Prostate gland (tissue), 2 donors: ENCODE measurements at regions not wholly inside any gene's neighbourhood (a gene's known extent, or its start where the extent isn't known, plus 50 kb on each side); places are given as distances from the start of the nearest gene placed in this dataset.

ENCODE experiments used
- DNase-seq: peaks from one replicate; pipeline ENCODE4 v3.0.0-alpha.2; 2019; ENCODE audit warnings: low spot score
- H3K27ac ChIP-seq, 2 donors: fragments of 200-600 bp; sonication (generic); 2 replicates each; pipeline ENCODE4 v1.5.1; 2017 to 2019
- H3K27me3 ChIP-seq: fragments of 200-600 bp; sonication (generic); replicated peaks from 2 replicates; pipeline ENCODE4 v1.5.1; 2019; ENCODE audit not compliant: insufficient read depth
- H3K36me3 ChIP-seq, 2 donors: fragments of 200-600 bp; sonication (generic); 1 replicate in 1 of 2; 2 replicates in 1 of 2; pipeline versions ENCODE4 v1.5.1 to v1.8.1; 2017 to 2019
- H3K4me1 ChIP-seq: fragments of 200-600 bp; sonication (generic); replicated peaks from 2 replicates; pipeline ENCODE4 v1.5.1; 2019
- H3K4me3 ChIP-seq, 2 donors: fragments of 200-600 bp; sonication (generic); 2 replicates each; pipeline ENCODE4 v1.5.1; 2017 to 2019
- H3K9me3 ChIP-seq: fragments of 200-600 bp; sonication (generic); 2 replicates; pipeline ENCODE4 v1.5.1; 2017
- POLR2A ChIP-seq: fragments of 450-650 bp; IDR thresholded peaks from one replicate; pipeline ENCODE4 v1.6.1; 2016; ENCODE audit warnings: antibody characterized with exemption, mild to moderate bottlenecking
- POLR2AphosphoS5 ChIP-seq: sonication (generic); formaldehyde crosslinking; IDR thresholded peaks from one replicate; pipeline ENCODE4 v1.6.1; 2017; ENCODE audit warnings: antibody characterized with exemption
- WGBS: methylation state at CpG from one replicate; pipeline ENCODE4 v1.1.5; 2018; 5-methylcytosine and 5-hydroxymethylcytosine counted together
- intact Hi-C: fragments of 100-400 bp; cut with DNase I; formaldehyde crosslinking; loops from one replicate; pipeline ENCODE4 v1.14.2; 2022
- TF ChIP-seq, protein P1 (sequence below), 4 experiments: fragments of 200-600 bp in 2 of 4; fragments of 450-650 bp in 2 of 4; sonication (generic) in 2 of 4; IDR thresholded peaks; 1 replicate in 3 of 4; 2 replicates in 1 of 4; pipeline ENCODE4 v1.5.1; 2016 to 2019; ENCODE audit warnings: antibody characterized with exemption in 4 of 4, mild to moderate bottlenecking in 2 of 4, moderate library complexity in 2 of 4

DNA sequence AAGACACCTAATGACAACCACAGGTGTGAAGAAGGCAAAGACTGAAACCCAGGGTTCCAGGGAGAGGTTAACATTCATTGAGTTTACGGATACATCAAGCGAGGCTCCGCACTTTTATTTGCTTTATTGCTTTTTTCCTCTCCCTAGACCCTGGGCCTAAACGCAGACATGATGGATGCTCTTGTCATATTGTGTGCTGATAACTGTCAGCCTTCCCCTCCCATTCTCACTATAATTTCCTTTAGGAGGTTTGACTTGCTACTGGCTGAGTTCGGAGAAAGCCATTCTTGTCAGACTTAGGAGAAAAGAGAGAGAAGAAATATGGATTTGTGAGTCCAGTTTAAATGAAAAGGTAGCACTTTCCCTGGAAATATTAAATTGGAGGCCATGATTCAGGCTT is 471.6 kb downstream of the DNAH5 start:
- Histone ChIP-seq H3K27ac (no peak overlapping the region), H3K36me3 (no peaks in the 10 kb centered on the region), H3K4me3 (no peak overlapping the region), H3K4me1 (no peaks in the 10 kb centered on the region), H3K27me3 (no peaks in the 10 kb centered on the region), H3K9me3 (no peaks in the 10 kb centered on the region)
- no peak for DNase-seq
- TF ChIP-seq POLR2A: no peak
- TF ChIP-seq POLR2AphosphoS5: no peak
- TF ChIP-seq, protein P1, sequence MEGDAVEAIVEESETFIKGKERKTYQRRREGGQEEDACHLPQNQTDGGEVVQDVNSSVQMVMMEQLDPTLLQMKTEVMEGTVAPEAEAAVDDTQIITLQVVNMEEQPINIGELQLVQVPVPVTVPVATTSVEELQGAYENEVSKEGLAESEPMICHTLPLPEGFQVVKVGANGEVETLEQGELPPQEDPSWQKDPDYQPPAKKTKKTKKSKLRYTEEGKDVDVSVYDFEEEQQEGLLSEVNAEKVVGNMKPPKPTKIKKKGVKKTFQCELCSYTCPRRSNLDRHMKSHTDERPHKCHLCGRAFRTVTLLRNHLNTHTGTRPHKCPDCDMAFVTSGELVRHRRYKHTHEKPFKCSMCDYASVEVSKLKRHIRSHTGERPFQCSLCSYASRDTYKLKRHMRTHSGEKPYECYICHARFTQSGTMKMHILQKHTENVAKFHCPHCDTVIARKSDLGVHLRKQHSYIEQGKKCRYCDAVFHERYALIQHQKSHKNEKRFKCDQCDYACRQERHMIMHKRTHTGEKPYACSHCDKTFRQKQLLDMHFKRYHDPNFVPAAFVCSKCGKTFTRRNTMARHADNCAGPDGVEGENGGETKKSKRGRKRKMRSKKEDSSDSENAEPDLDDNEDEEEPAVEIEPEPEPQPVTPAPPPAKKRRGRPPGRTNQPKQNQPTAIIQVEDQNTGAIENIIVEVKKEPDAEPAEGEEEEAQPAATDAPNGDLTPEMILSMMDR (IDR thresholded peaks at IDR 0.05): no peak
- WGBS: 36% methylated on average over 5 of the region's 5 CpGs
- intact Hi-C loops: no loop called here

DNA sequence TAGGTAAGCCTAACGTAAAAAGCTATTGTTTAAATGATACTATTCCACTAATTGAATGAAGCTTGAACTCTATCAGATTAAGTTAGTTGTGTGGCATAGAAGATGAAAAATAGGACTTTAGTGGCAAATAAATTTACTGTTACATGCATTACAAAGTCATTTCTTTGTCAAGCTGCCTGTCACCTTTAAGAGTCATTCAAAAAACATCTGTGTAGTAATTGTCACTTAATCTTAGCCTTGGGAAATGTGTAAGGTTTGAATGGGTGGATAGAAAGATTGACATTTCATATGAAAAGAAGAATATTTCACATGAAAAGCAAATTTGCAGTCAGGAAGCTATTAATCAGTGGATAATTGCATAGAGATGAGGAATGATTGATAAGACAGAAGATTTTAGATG is 473.5 kb downstream of the DNAH5 start:
- Histone ChIP-seq H3K4me3 (no peak overlapping the region), H3K27ac (no peak overlapping the region), H3K36me3 (no peaks in the 10 kb centered on the region), H3K27me3 (no peaks in the 10 kb centered on the region), H3K4me1 (no peaks in the 10 kb centered on the region), H3K9me3 (no peaks in the 10 kb centered on the region)
- intact Hi-C loops: no loop called here
- no peak for DNase-seq
- WGBS: 75% methylated on average over 1 of the region's 1 CpG
- TF ChIP-seq POLR2A: no peak
- no peak for TF ChIP-seq POLR2AphosphoS5
- TF ChIP-seq, protein P1 (IDR thresholded peaks at IDR 0.05): no peak

DNA sequence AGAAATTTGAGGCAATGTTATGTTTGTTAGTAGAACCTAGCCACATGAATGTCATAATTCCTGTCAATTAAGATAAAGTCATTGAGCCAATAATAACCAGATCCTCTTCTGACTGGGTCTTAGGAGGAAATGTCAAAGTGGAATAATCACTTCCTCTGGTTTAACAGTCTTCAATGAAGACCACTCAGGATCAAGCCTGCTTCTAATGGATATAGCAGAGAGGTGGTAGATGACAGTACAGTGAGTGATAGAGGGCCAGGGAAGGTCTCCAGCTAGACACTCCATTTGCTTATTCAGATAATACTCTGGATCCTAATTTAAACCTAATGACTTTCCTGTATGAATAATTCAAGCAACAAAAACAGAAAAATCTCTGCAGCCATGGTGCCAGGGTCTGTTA is 474.2 kb downstream of the DNAH5 start:
- Histone ChIP-seq H3K27me3 (no peaks in the 10 kb centered on the region), H3K36me3 (no peaks in the 10 kb centered on the region), H3K9me3 (no peaks in the 10 kb centered on the region), H3K27ac (no peak overlapping the region), H3K4me1 (no peaks in the 10 kb centered on the region), H3K4me3 (no peak overlapping the region)
- intact Hi-C loops: no loop called here
- no peak for DNase-seq
- no peak for TF ChIP-seq POLR2AphosphoS5
- TF ChIP-seq POLR2A: no peak
- TF ChIP-seq, protein P1 (IDR thresholded peaks at IDR 0.05): no peak

DNA sequence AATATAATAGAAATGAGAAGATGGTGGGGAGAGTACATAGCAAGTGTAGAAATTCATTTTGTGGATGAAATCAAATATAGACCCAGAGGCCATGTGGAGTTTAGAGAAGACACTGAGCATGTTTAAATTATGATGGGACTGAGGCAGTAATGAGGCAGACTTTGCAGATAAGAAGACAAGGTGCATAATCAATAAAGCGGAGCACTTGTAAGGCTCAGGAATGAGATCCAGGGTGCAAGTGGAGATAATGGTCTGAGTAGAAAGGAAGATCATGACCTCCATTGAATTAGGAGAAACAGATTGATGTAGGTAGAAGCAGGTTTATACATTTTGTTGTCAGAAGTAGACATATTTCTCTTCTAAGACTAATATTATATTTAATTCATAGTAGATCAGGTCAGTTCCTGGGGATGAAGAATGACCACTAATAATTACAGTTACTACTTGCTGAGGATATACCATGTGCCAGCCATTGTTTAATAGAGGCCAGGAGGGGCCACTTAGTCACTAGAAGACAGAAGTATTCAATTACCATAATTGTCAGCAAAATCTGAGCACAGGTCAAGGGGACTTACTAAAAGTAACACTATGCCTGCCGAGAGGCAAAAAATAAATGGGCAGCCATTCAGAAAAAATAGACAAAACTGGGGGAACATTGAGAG is 479.8 kb downstream of the DNAH5 start:
- DNase-seq: no peak
- Histone ChIP-seq H3K27ac (no peak overlapping the region), H3K27me3 (no peaks in the 10 kb centered on the region), H3K36me3 (no peaks in the 10 kb centered on the region), H3K4me1 (no peaks in the 10 kb centered on the region), H3K4me3 (no peak overlapping the region), H3K9me3 (no peaks in the 10 kb centered on the region)
- 80% methylated on average over 2 of the region's 2 CpGs for WGBS
- TF ChIP-seq POLR2A (no peak), POLR2AphosphoS5 (no peak)
- TF ChIP-seq, protein P1 (IDR thresholded peaks at IDR 0.05): no peak
- intact Hi-C loops: no loop called here

DNA sequence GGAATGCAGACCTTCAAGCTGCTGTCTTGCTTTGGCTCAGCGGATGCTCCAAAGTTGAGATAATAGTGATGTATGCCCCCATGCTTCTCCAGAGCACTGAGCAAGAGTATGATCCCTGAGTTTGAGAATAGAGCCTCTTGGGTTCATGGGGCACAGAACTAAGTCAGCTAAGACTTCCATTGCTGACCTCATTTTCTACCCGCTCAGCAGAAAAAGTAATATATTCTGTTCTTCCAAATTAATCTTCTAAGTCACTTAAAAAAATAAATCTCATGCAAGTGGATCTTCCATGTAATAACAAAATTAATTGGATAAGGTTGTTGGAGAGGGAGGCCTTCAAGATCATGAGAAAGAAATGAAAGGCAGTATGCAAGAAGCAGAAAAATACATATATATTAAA is 483.9 kb downstream of the DNAH5 start:
- Histone ChIP-seq H3K9me3 (no peaks in the 10 kb centered on the region), H3K4me3 (no peak overlapping the region), H3K36me3 (no peaks in the 10 kb centered on the region), H3K4me1 (no peaks in the 10 kb centered on the region), H3K27me3 (no peaks in the 10 kb centered on the region), H3K27ac (no peak overlapping the region)
- no peak for DNase-seq
- intact Hi-C loops: no loop called here
- WGBS: 81% methylated on average over 2 of the region's 2 CpGs
- TF ChIP-seq POLR2AphosphoS5: no peak
- TF ChIP-seq, protein P1 (IDR thresholded peaks at IDR 0.05): no peak
- no peak for TF ChIP-seq POLR2A
